Retinal pigment epithelial cell (primary cell): ENCODE measurements at regions not wholly inside any gene's neighbourhood (a gene's known extent, or its start where the extent isn't known, plus 50 kb on each side); places are given as distances from the start of the nearest gene placed in this dataset.

Experiments
- DNase-seq: peaks from one replicate; pipeline ENCODE4 v3.0.0-alpha.2; 2010; ENCODE audit warnings: low read depth
- H3K4me3 ChIP-seq: 2 replicates; pipeline ENCODE4 v1.5.1; 2011; ENCODE audit warnings: mild to moderate bottlenecking, low read length, control low read depth, moderate library complexity
- CTCF ChIP-seq: conservative IDR thresholded peaks from 2 replicates; pipeline ENCODE4 v1.5.1; 2011; ENCODE audit warnings: low read depth, low read length, control low read depth, inconsistent platforms

GRCh38 chr12:89163918-89164317, 188.4 kb downstream of the DUSP6 start:
- no peak for DNase-seq

GRCh38 chr12:89162589-89163261, 189.6 kb downstream of the DUSP6 start:
- DNase-seq: no peak
- no peak overlapping the region for H3K4me3 ChIP-seq
- TF ChIP-seq CTCF: no peak

More at GRCh38 chr12:89163918-89164317, 188.4 kb downstream of the DUSP6 start:
- TF ChIP-seq CTCF: no peak
- no peak overlapping the region for H3K4me3 ChIP-seq

- no peak for TF ChIP-seq CTCF
- H3K4me3 ChIP-seq: no peak overlapping the region
- DNase-seq: no peak
Observed at GRCh38 chr12:89161557-89161956, 190.7 kb downstream of the DUSP6 start.

- no peak for TF ChIP-seq CTCF
- no peak for DNase-seq
- H3K4me3 ChIP-seq: no peak overlapping the region
Observed at GRCh38 chr12:89160716-89161123, 191.6 kb downstream of the DUSP6 start.

- no peak overlapping the region for H3K4me3 ChIP-seq
- no peak for DNase-seq
- TF ChIP-seq CTCF: no peak
Observed at GRCh38 chr12:89157413-89157812, 194.9 kb downstream of the DUSP6 start.

- no peak overlapping the region for H3K4me3 ChIP-seq
- TF ChIP-seq CTCF: no peak
- DNase-seq: no peak
Observed at GRCh38 chr12:89156862-89157262, 195.4 kb downstream of the DUSP6 start.

- TF ChIP-seq CTCF: no peak
- DNase-seq: no peak
- H3K4me3 ChIP-seq: no peak overlapping the region
Observed at GRCh38 chr12:89156340-89156739, 196.0 kb downstream of the DUSP6 start.
